ENCODE measurements at regions not wholly inside any gene's neighbourhood (a gene's known extent, or its start where the extent isn't known, plus 50 kb on each side); places are given as distances from the start of the nearest gene placed in this dataset.
"Not testable (repeated sequence)": the region's sequence is repeated elsewhere in the genome, so short reads cannot be mapped to it uniquely, and the experiment has no call there.

- no peak for DNase-seq (ENCODE audit: low spot score)
Observed at GRCh38 chr11:56876621-56877275, 112.0 kb upstream of the OR5AK2 start.

- no peak for DNase-seq (ENCODE audit: low spot score)
Observed at GRCh38 chr11:56855217-56855616, 106.7 kb upstream of the OR9G4 start.

GRCh38 chr11:56852131-56852530 lies 103.6 kb upstream of the OR9G4 start:
- DNase-seq (ENCODE audit: low spot score) = no peak

- no peak for DNase-seq (ENCODE audit: low spot score)
Observed at GRCh38 chr11:56849852-56850251, 101.4 kb upstream of the OR9G4 start.

- DNase-seq (ENCODE audit: low spot score) = no peak
Observed at GRCh38 chr11:56849250-56849649, 100.8 kb upstream of the OR9G4 start.

GRCh38 chr11:56848141-56848809 lies 99.8 kb upstream of the OR9G4 start:
- DNase-seq (ENCODE audit: low spot score) = no peak

- DNase-seq (ENCODE audit: low spot score) = no peak
Observed at GRCh38 chr11:56846631-56847576, 98.4 kb upstream of the OR9G4 start.

GRCh38 chr11:56845121-56845732 lies 96.7 kb upstream of the OR9G4 start:
- DNase-seq (ENCODE audit: low spot score) = no peak

GRCh38 chr11:56843816-56844215 lies 95.3 kb upstream of the OR9G4 start:
- no peak for DNase-seq (ENCODE audit: low spot score)

- DNase-seq (ENCODE audit: low spot score) = no peak
Observed at GRCh38 chr11:56842814-56843794, 94.6 kb upstream of the OR9G4 start.

- peak; percentile 71 for DNase-seq (ENCODE audit: low spot score)
Observed at GRCh38 chr11:56841210-56841810, 92.8 kb upstream of the OR9G4 start.

GRCh38 chr11:56827357-56827756 lies 78.9 kb upstream of the OR9G4 start:
- DNase-seq (ENCODE audit: low spot score) = not testable (repeated sequence)

GRCh38 chr11:56819916-56820315 lies 71.4 kb upstream of the OR9G4 start:
- DNase-seq (ENCODE audit: low spot score) = no peak

- no peak for DNase-seq (ENCODE audit: low spot score)
Observed at GRCh38 chr11:56817661-56818060, 69.2 kb upstream of the OR9G4 start.

GRCh38 chr11:56816259-56816658 lies 67.8 kb upstream of the OR9G4 start:
- DNase-seq (ENCODE audit: low spot score) = no peak

GRCh38 chr11:56808326-56808725 lies 59.8 kb upstream of the OR9G4 start:
- no peak for DNase-seq (ENCODE audit: low spot score)

GRCh38 chr11:56799691-56800210 lies 51.3 kb upstream of the OR9G4 start:
- DNase-seq (ENCODE audit: low spot score) = no peak
